Natural killer cell (primary cell): ENCODE measurements at regions not wholly inside any gene's neighbourhood (a gene's known extent, or its start where the extent isn't known, plus 50 kb on each side); places are given as distances from the start of the nearest gene placed in this dataset.

Source experiments
- ATAC-seq, 3 donors: fragments of 150-1000 bp in 2 of 3; fragments of 200-7000 bp in 1 of 3; cut with Tn5 transposase; 1 replicate in 1 of 3; 2 replicates in 2 of 3; pipeline ENCODE4 v1.10.0; 2021; ENCODE audit warnings: mild to moderate bottlenecking in 2 of 3, moderate library complexity in 2 of 3
- DNase-seq, 2 donors: peaks; one replicate each; pipeline versions ENCODE4 v3.0.0 to v3.0.0-alpha.2; 2013 to 2021; ENCODE audit warnings: mixed read lengths in 1 of 2
- H3K27ac ChIP-seq: one replicate; pipeline ENCODE4 v1.5.1; 2013; ENCODE audit warnings: mild to moderate bottlenecking, low read length
- H3K27me3 ChIP-seq: one replicate; pipeline ENCODE4 v1.6.1; 2013; ENCODE audit warnings: low read length; ENCODE audit not compliant: control insufficient read depth, insufficient read depth
- H3K36me3 ChIP-seq: one replicate; pipeline ENCODE4 v1.6.1; 2013; ENCODE audit warnings: low read length; ENCODE audit not compliant: control insufficient read depth, insufficient read depth
- H3K4me1 ChIP-seq: one replicate; pipeline ENCODE4 v1.6.1; 2013; ENCODE audit warnings: low read length; ENCODE audit not compliant: control insufficient read depth, insufficient read depth
- H3K4me3 ChIP-seq: one replicate; pipeline ENCODE4 v1.5.1; 2013; ENCODE audit warnings: low read length
- H3K9me3 ChIP-seq: one replicate; pipeline ENCODE4 v1.6.1; 2013; ENCODE audit warnings: low read length; ENCODE audit not compliant: control insufficient read depth, insufficient read depth
- H3K27ac Mint-ChIP-seq, 2 donors: one replicate each; pipeline ENCODE4 v1.8.0; 2022; ENCODE audit warnings: mild to moderate bottlenecking in 2 of 2, mixed read lengths in 2 of 2, moderate library complexity in 1 of 2
- H3K27me3 Mint-ChIP-seq, 2 donors: one replicate each; pipeline ENCODE4 v1.8.0; 2022; ENCODE audit warnings: low read depth in 2 of 2, mixed read lengths in 2 of 2
- H3K36me3 Mint-ChIP-seq: one replicate; pipeline ENCODE4 v1.8.0; 2022; ENCODE audit warnings: mixed read lengths
- H3K4me1 Mint-ChIP-seq, 2 donors: one replicate each; pipeline ENCODE4 v1.8.0; 2022; ENCODE audit warnings: mixed read lengths in 2 of 2
- H3K4me3 Mint-ChIP-seq: one replicate; pipeline ENCODE4 v1.8.0; 2022; ENCODE audit warnings: mild to moderate bottlenecking, moderate library complexity, mixed read lengths
- H3K9me3 Mint-ChIP-seq, 2 donors: one replicate each; pipeline ENCODE4 v1.8.0; 2022; ENCODE audit warnings: mixed read lengths in 2 of 2
- WGBS: methylation state at CpG from one replicate; pipeline ENCODE4 v1.1.7; 2013; ENCODE audit warnings: missing lambda C conversion rate; ENCODE audit not compliant: insufficient coverage; 5-methylcytosine and 5-hydroxymethylcytosine counted together
- intact Hi-C: fragments of 100-400 bp; cut with micrococcal nuclease; formaldehyde crosslinking; loops from one replicate; pipeline ENCODE4 v1.14.2; 2022
- TF ChIP-seq, protein P1 (sequence below): fragments of 200-600 bp; IDR thresholded peaks from one replicate; pipeline ENCODE4 v1.8.0; 2022; ENCODE audit warnings: antibody characterized with exemption

DNA sequence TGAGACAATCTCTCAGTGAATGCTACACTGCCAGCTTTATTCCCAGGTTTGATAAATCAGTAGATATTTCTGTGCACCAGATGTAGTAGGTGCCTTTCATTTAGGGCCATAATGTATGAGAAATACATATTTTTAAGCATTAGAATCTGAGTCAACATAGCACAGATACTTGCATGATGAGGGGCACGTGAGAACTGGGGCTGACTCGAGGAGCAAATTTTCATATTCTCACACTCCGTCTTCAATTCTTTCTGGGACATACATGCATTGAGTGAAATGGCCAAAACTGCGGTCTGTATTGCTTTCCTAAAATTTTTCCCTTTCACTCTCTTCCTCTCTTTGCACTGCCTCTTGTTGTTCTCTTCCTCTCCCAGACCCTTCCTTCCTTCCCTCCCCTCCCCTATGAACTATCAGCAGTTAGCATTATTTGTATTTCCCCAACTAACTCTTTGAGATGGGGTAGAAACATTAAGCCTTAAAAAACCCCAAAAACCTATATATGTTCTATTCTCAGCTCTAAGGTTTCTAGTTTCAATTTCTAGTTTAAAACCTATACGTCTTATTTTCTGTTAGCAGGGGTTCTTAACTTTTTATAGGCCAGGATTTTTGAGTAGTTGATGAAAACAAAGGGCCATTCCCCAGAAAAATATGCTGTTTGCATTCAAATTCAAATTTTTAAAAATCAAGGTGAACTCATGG lies 289.1 kb downstream of the PTBP2 start:
- H3K27me3 ChIP-seq = no peaks in the 10 kb centered on the region
- Mint-ChIP-seq H3K27me3 (no peaks in the 10 kb centered on the region), H3K27ac (no peak overlapping the region), H3K4me3 (no peak overlapping the region), H3K9me3 (peaks cover 0 to 3% of the 10 kb centered on the region in 2 donors), H3K4me1 (no peaks in the 10 kb centered on the region), H3K36me3 (peaks cover 4% of the 10 kb centered on the region)
- H3K36me3 ChIP-seq = no peaks in the 10 kb centered on the region
- intact Hi-C loops = no loop called here
- WGBS = 90% methylated on average over 4 of the region's 5 CpGs
- no peak overlapping the region for H3K4me3 ChIP-seq
- H3K9me3 ChIP-seq = no peaks in the 10 kb centered on the region
- no peak for ATAC-seq
- DNase-seq = no peak
- no peaks in the 10 kb centered on the region for H3K4me1 ChIP-seq
- TF ChIP-seq, protein P1, sequence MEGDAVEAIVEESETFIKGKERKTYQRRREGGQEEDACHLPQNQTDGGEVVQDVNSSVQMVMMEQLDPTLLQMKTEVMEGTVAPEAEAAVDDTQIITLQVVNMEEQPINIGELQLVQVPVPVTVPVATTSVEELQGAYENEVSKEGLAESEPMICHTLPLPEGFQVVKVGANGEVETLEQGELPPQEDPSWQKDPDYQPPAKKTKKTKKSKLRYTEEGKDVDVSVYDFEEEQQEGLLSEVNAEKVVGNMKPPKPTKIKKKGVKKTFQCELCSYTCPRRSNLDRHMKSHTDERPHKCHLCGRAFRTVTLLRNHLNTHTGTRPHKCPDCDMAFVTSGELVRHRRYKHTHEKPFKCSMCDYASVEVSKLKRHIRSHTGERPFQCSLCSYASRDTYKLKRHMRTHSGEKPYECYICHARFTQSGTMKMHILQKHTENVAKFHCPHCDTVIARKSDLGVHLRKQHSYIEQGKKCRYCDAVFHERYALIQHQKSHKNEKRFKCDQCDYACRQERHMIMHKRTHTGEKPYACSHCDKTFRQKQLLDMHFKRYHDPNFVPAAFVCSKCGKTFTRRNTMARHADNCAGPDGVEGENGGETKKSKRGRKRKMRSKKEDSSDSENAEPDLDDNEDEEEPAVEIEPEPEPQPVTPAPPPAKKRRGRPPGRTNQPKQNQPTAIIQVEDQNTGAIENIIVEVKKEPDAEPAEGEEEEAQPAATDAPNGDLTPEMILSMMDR = no peak
- no peak overlapping the region for H3K27ac ChIP-seq

DNA sequence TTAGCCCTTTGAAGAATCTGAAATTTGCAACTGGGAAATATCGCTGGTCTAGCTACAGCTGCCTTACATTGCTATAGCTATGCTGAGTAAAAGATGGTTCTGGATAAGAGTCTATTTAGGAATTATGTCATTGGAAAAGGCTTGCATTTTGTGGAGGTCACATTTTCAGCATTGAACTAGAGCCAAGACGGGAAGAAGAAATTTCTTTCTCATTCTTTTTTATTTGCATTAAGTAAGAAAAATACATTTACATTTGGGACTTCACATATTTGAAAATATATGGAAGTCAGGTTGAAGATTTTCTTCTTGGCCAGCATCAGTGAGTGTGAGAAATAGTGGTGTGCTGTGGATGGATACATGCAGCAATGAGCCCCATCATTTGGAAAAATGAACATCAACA lies 291.6 kb downstream of the PTBP2 start:
- TF ChIP-seq, protein P1 = no peak
- Mint-ChIP-seq H3K4me1 (no peaks in the 10 kb centered on the region), H3K27me3 (no peaks in the 10 kb centered on the region), H3K27ac (no peak overlapping the region), H3K4me3 (no peak overlapping the region), H3K36me3 (peaks cover 4% of the 10 kb centered on the region), H3K9me3 (peaks cover 3 to 5% of the 10 kb centered on the region in 2 donors)
- Histone ChIP-seq H3K27me3 (no peaks in the 10 kb centered on the region), H3K27ac (no peak overlapping the region), H3K4me1 (no peaks in the 10 kb centered on the region), H3K4me3 (no peak overlapping the region), H3K9me3 (no peaks in the 10 kb centered on the region), H3K36me3 (no peaks in the 10 kb centered on the region)
- DNase-seq (no peak), ATAC-seq (no peak)
- intact Hi-C loops = no loop called here
- 91% methylated on average over 1 of the region's 2 CpGs for WGBS

DNA sequence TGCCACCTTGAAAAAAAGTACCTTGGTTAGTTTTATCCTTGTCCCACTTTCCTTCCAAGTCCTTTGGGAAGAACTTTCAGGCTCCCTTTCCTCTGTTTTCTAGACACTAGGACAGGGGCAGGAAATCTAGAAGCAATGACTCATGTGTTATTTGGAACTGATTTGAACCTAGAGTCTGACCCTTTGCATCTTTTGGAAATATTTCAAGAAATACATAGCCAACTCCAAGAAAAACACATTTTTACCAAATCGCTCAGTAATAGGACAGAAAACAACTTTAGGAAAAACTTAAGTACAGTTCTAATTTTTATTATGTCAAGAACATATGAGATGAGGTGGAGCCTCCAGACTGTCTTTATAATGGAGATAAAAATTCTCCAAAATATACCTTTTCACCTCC lies 292.4 kb downstream of the PTBP2 start:
- DNase-seq = no peak
- H3K27me3 ChIP-seq = no peaks in the 10 kb centered on the region
- Mint-ChIP-seq H3K9me3 (peaks cover 3 to 5% of the 10 kb centered on the region in 2 donors), H3K27me3 (no peaks in the 10 kb centered on the region), H3K36me3 (no peaks in the 10 kb centered on the region), H3K4me3 (no peak overlapping the region), H3K27ac (no peak overlapping the region), H3K4me1 (no peaks in the 10 kb centered on the region)
- no peaks in the 10 kb centered on the region for H3K36me3 ChIP-seq
- no peaks in the 10 kb centered on the region for H3K9me3 ChIP-seq
- no peak overlapping the region for H3K4me3 ChIP-seq
- no peak for ATAC-seq
- H3K27ac ChIP-seq = no peak overlapping the region
- no peaks in the 10 kb centered on the region for H3K4me1 ChIP-seq
- WGBS = no CpG with 5 or more reads among the region's 1 CpG
- intact Hi-C loops = no loop called here
- TF ChIP-seq, protein P1 = no peak

DNA sequence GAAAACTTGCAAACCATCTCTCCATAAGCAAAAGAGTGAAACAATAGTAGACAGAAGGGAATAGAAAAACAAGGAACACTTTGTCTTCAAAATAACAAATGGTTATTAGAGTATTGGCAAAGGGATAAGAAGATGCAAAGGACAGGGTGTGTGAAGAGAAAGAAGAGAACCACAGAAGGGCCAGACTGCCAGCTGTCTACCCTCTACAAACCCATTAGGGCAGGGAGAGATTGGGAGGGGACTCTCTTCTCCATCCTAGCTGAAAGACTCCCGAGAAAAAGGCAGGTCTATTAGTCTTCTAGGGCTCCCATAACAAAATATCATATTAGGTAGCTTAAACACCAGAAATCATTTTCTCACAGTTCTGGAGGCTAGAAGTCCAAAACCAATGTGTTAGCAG lies 292.8 kb downstream of the PTBP2 start:
- no peak for ATAC-seq
- Mint-ChIP-seq H3K27me3 (no peaks in the 10 kb centered on the region), H3K36me3 (no peaks in the 10 kb centered on the region), H3K9me3 (peaks cover 3 to 5% of the 10 kb centered on the region in 2 donors), H3K4me3 (no peak overlapping the region), H3K4me1 (no peaks in the 10 kb centered on the region), H3K27ac (no peak overlapping the region)
- no peaks in the 10 kb centered on the region for H3K36me3 ChIP-seq
- no peaks in the 10 kb centered on the region for H3K4me1 ChIP-seq
- H3K9me3 ChIP-seq = no peaks in the 10 kb centered on the region
- intact Hi-C loops = no loop called here
- no peaks in the 10 kb centered on the region for H3K27me3 ChIP-seq
- WGBS = no CpG with 5 or more reads among the region's 1 CpG
- no peak for DNase-seq
- no peak overlapping the region for H3K4me3 ChIP-seq
- no peak overlapping the region for H3K27ac ChIP-seq
- TF ChIP-seq, protein P1 = no peak
